Upper lobe of left lung (tissue), 4 donors: ENCODE measurements at regions not wholly inside any gene's neighbourhood (a gene's known extent, or its start where the extent isn't known, plus 50 kb on each side); places are given as distances from the start of the nearest gene placed in this dataset.

Experiments used
- POLR2A ChIP-seq, 4 donors: fragments of 450-650 bp; IDR thresholded peaks; one replicate each; pipeline ENCODE4 v1.5.1; 2016 to 2017; ENCODE audit warnings: antibody characterized with exemption in 4 of 4, mild to moderate bottlenecking in 2 of 4
- POLR2AphosphoS5 ChIP-seq, 2 donors: sonication (generic); formaldehyde crosslinking; IDR thresholded peaks; one replicate each; pipeline ENCODE4 v1.5.1; 2017; ENCODE audit warnings: antibody characterized with exemption in 2 of 2
- TF ChIP-seq, protein P1 (sequence below), 6 experiments: fragments of 450-650 bp in 4 of 6; fragments of 200-600 bp in 2 of 6; sonication (generic) in 2 of 6; IDR thresholded peaks; one replicate each; pipeline ENCODE4 v1.5.1; 2016 to 2019; ENCODE audit warnings: antibody characterized with exemption in 6 of 6

DNA sequence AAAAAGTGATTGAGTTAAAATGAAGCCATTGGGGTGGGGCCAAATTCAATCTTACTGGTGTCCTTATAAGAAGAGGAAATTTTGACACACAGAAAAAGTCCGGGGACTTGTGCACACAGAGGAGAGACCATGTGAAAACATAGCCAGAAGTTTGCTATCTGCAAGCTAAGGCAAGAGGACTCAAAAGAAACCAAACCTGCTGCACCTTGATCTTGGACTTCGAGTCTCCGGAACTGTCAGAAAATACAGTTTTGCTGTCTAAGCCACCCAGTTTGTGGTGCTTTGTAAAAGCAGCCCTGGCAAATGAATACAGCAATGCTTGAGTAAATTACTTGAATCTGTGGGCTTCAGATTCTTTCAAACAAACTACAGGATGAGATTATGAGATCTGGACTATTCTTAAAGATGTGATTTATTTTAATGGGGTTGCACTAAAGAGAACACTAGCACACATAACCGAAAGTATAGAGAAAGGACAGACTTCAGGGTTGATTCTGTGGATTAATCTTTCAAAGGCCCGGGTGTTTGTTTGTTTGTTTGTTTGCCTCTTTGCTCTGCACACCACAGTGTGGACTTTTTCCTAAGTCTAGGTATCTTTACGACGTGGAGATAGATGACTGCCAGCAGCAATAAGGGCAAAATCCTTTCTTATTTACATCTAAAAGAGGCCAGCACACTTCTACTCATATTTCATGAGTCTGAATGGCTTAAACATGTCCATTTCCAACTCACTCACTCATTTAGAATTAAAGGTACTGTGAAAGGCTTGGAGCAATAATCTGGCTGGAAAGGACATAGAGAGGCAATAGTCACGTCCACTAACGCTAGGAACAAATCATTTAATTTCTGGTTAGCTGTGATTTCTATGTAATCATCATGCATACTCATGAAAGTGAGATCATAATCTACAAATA is 53.9 kb upstream of the SSR3 start:
- TF ChIP-seq POLR2A (IDR thresholded peaks at IDR 0.05) (no peak), POLR2AphosphoS5 (IDR thresholded peaks at IDR 0.05) (no peak)
- TF ChIP-seq, protein P1, sequence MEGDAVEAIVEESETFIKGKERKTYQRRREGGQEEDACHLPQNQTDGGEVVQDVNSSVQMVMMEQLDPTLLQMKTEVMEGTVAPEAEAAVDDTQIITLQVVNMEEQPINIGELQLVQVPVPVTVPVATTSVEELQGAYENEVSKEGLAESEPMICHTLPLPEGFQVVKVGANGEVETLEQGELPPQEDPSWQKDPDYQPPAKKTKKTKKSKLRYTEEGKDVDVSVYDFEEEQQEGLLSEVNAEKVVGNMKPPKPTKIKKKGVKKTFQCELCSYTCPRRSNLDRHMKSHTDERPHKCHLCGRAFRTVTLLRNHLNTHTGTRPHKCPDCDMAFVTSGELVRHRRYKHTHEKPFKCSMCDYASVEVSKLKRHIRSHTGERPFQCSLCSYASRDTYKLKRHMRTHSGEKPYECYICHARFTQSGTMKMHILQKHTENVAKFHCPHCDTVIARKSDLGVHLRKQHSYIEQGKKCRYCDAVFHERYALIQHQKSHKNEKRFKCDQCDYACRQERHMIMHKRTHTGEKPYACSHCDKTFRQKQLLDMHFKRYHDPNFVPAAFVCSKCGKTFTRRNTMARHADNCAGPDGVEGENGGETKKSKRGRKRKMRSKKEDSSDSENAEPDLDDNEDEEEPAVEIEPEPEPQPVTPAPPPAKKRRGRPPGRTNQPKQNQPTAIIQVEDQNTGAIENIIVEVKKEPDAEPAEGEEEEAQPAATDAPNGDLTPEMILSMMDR (IDR thresholded peaks at IDR 0.05): no peak
